Peyer's patch (tissue), 4 donors: ENCODE measurements at regions not wholly inside any gene's neighbourhood (a gene's known extent, or its start where the extent isn't known, plus 50 kb on each side); places are given as distances from the start of the nearest gene placed in this dataset.

ENCODE experiments used
- DNase-seq, 3 donors: peaks; one replicate each; pipeline ENCODE4 v3.0.0-alpha.2; 2017 to 2019
- H3K27ac ChIP-seq, 4 donors: fragments of 200-600 bp; sonication (generic); one replicate each; pipeline ENCODE4 v1.5.1; 2016 to 2019
- H3K27me3 ChIP-seq, 2 donors: fragments of 200-600 bp; sonication (generic); one replicate each; pipeline ENCODE4 v1.5.1; 2019
- H3K36me3 ChIP-seq, 3 donors: fragments of 200-600 bp; sonication (generic); one replicate each; pipeline ENCODE4 v1.5.1; 2016 to 2019
- H3K4me1 ChIP-seq, 4 donors: fragments of 200-600 bp; sonication (generic); one replicate each; pipeline ENCODE4 v1.5.1; 2016 to 2019
- H3K4me3 ChIP-seq, 4 donors: fragments of 200-600 bp; sonication (generic); 1 replicate in 3 of 4; 2 replicates in 1 of 4; pipeline ENCODE4 v1.5.1; 2016 to 2019; ENCODE audit warnings: mild to moderate bottlenecking in 1 of 4
- H3K9me3 ChIP-seq, 4 donors: fragments of 200-600 bp; sonication (generic); one replicate each; pipeline ENCODE4 v1.5.1; 2016 to 2019; ENCODE audit warnings: mild to moderate bottlenecking in 1 of 4
- POLR2A ChIP-seq, 2 donors: fragments of 450-650 bp; IDR thresholded peaks; one replicate each; pipeline ENCODE4 v1.5.1; 2017; ENCODE audit warnings: antibody characterized with exemption in 2 of 2, mild to moderate bottlenecking in 2 of 2, moderate library complexity in 2 of 2
- TF ChIP-seq, protein P1 (sequence below), 6 experiments: fragments of 450-650 bp in 4 of 6; fragments of 200-600 bp in 2 of 6; sonication (generic) in 1 of 6; IDR thresholded peaks; one replicate each; pipeline ENCODE4 v1.5.1; 2017 to 2019; ENCODE audit warnings: antibody characterized with exemption in 6 of 6, mild to moderate bottlenecking in 3 of 6, moderate library complexity in 1 of 6

- H3K9me3 ChIP-seq = no peaks in the 10 kb centered on the region
- no peaks in the 10 kb centered on the region for H3K4me1 ChIP-seq
- H3K36me3 ChIP-seq = no peaks in the 10 kb centered on the region
- TF ChIP-seq, protein P1, sequence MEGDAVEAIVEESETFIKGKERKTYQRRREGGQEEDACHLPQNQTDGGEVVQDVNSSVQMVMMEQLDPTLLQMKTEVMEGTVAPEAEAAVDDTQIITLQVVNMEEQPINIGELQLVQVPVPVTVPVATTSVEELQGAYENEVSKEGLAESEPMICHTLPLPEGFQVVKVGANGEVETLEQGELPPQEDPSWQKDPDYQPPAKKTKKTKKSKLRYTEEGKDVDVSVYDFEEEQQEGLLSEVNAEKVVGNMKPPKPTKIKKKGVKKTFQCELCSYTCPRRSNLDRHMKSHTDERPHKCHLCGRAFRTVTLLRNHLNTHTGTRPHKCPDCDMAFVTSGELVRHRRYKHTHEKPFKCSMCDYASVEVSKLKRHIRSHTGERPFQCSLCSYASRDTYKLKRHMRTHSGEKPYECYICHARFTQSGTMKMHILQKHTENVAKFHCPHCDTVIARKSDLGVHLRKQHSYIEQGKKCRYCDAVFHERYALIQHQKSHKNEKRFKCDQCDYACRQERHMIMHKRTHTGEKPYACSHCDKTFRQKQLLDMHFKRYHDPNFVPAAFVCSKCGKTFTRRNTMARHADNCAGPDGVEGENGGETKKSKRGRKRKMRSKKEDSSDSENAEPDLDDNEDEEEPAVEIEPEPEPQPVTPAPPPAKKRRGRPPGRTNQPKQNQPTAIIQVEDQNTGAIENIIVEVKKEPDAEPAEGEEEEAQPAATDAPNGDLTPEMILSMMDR (IDR thresholded peaks at IDR 0.05) = no peak
- TF ChIP-seq POLR2A (IDR thresholded peaks at IDR 0.05) = no peak
- no peaks in the 10 kb centered on the region for H3K27me3 ChIP-seq
- no peak overlapping the region for H3K4me3 ChIP-seq
- no peak for DNase-seq
- H3K27ac ChIP-seq = no peak overlapping the region
Observed at GRCh38 chr3:73204841-73205240, 143.4 kb downstream of the EBLN2 start.

- Histone ChIP-seq H3K4me3 (no peak overlapping the region), H3K4me1 (no peaks in the 10 kb centered on the region), H3K27me3 (no peaks in the 10 kb centered on the region), H3K36me3 (no peaks in the 10 kb centered on the region), H3K27ac (no peak overlapping the region), H3K9me3 (no peaks in the 10 kb centered on the region)
- no peak for DNase-seq
- TF ChIP-seq POLR2A (IDR thresholded peaks at IDR 0.05) = no peak
- TF ChIP-seq, protein P1 (IDR thresholded peaks at IDR 0.05) = no peak
Observed at GRCh38 chr3:73206030-73206429, 144.6 kb downstream of the EBLN2 start.

DNA sequence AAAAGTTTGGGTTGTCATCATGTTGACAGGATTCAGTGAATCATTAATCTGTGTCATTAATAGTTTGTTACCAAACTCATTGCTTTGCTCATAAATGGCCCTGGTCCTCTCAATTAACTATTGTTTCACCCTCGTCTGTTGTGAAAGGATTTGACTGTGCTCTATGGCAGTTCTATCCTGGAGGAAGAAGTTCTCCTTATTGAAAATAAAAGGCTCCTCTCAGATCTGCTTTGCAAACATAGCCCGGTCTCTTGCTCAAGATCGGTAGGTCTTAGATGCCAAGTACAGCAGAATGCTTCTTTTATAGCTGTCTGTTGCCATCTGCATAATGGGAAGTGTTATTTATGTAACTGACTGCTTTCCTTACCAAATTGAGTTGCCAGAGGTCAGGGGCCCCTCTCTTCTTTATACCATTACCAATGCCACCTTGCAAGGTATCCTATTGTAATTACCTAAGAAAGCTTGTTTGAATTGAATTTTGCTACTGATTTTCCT lies 146.5 kb downstream of the EBLN2 start:
- DNase-seq = no peak
- no peak overlapping the region for H3K27ac ChIP-seq
- H3K4me1 ChIP-seq = no peaks in the 10 kb centered on the region
- no peaks in the 10 kb centered on the region for H3K9me3 ChIP-seq
- no peak for TF ChIP-seq POLR2A (IDR thresholded peaks at IDR 0.05)
- TF ChIP-seq, protein P1 (IDR thresholded peaks at IDR 0.05) = no peak
- no peak overlapping the region for H3K4me3 ChIP-seq
- no peaks in the 10 kb centered on the region for H3K27me3 ChIP-seq
- H3K36me3 ChIP-seq = no peaks in the 10 kb centered on the region

DNA sequence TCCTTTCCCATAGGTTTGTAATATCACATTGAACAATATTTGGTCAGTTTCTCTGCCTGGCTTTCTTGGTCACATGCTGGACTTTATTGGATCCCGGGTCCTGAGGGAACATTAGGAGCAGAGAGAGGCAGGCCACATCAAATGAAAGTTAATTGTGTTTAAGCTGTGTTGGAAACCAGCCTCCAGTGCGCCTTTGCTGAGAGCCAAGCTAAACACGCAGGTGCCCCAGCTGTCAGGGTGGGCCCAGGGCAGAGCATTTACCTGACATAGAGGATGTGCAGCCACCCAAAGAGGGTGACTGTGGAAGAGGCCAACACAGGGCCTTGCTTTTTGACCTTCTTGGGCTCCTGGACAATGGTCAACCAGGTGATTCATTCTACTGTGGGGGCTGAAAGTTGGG lies 149.3 kb downstream of the EBLN2 start:
- Histone ChIP-seq H3K9me3 (no peaks in the 10 kb centered on the region), H3K4me3 (no peak overlapping the region), H3K36me3 (no peaks in the 10 kb centered on the region), H3K4me1 (no peaks in the 10 kb centered on the region), H3K27me3 (no peaks in the 10 kb centered on the region), H3K27ac (no peak overlapping the region)
- TF ChIP-seq, protein P1 (IDR thresholded peaks at IDR 0.05) = no peak
- no peak for TF ChIP-seq POLR2A (IDR thresholded peaks at IDR 0.05)
- no peak for DNase-seq

- no peak overlapping the region for H3K4me3 ChIP-seq
- TF ChIP-seq, protein P1 (IDR thresholded peaks at IDR 0.05) = no peak
- TF ChIP-seq POLR2A (IDR thresholded peaks at IDR 0.05) = no peak
- H3K9me3 ChIP-seq = no peaks in the 10 kb centered on the region
- DNase-seq = no peak
- no peaks in the 10 kb centered on the region for H3K36me3 ChIP-seq
- no peak overlapping the region for H3K27ac ChIP-seq
- H3K4me1 ChIP-seq = no peaks in the 10 kb centered on the region
- no peaks in the 10 kb centered on the region for H3K27me3 ChIP-seq
Observed at GRCh38 chr3:73212683-73213082, 151.2 kb downstream of the EBLN2 start.

DNA sequence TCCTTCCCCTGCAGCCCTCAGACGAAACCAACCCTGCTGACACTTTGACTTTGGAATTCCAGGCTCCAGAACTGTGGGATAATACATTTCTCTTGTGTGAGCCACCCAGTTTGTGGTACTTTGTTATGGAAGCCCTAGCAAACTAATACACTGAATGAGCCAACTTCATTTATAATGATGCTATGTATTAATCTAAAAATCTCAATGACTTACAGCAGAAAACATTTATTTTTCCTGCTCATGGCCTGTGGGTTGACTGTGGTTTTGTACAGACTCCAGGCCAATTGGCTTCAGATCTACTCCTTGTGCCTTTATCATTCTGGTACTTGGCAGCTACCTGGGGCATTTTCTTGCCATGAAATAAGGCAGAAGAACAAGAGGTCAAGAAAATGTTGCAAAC lies 152.4 kb downstream of the EBLN2 start:
- no peaks in the 10 kb centered on the region for H3K4me1 ChIP-seq
- TF ChIP-seq POLR2A (IDR thresholded peaks at IDR 0.05) = no peak
- TF ChIP-seq, protein P1 (IDR thresholded peaks at IDR 0.05) = no peak
- no peaks in the 10 kb centered on the region for H3K9me3 ChIP-seq

More for the DNA sequence above, 152.4 kb downstream of the EBLN2 start:
- no peaks in the 10 kb centered on the region for H3K27me3 ChIP-seq
- H3K36me3 ChIP-seq = no peaks in the 10 kb centered on the region
- no peak overlapping the region for H3K27ac ChIP-seq
- DNase-seq = no peak
- no peak overlapping the region for H3K4me3 ChIP-seq
